ENCODE measurements at regions not wholly inside any gene's neighbourhood (a gene's known extent, or its start where the extent isn't known, plus 50 kb on each side); places are given as distances from the start of the nearest gene placed in this dataset.
"Not testable (repeated sequence)": the region's sequence is repeated elsewhere in the genome, so short reads cannot be mapped to it uniquely, and the experiment has no call there.

DNA sequence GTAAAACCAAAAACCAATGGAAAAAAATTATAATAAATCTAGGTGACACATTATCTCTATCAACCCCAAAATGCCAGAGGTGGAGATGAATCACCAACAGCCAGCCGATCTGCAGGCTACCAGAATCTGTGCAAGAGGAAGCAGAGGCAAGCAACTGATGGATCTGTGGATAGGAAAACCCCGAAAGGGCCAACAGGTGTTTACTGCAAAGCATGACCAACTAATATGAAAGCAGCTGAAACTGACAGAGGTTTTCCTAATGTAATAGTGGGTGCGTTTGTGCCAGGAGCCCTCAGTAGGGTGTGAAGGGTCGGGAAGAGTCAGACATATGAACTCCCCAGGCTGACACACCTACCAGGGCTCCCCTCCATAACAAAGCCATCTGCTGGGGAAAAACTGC is 554.6 kb downstream of the RFC3 start:
- H3K4me2 ChIP-seq, result no peak overlapping the region
- no peaks in the 10 kb centered on the region for H3K36me3 ChIP-seq (ENCODE audit: insufficient read depth)
- H3K4me1 ChIP-seq (ENCODE audit: low read depth, poor library complexity, severe bottlenecking), result no peaks in the 10 kb centered on the region
- TF ChIP-seq, protein P1, sequence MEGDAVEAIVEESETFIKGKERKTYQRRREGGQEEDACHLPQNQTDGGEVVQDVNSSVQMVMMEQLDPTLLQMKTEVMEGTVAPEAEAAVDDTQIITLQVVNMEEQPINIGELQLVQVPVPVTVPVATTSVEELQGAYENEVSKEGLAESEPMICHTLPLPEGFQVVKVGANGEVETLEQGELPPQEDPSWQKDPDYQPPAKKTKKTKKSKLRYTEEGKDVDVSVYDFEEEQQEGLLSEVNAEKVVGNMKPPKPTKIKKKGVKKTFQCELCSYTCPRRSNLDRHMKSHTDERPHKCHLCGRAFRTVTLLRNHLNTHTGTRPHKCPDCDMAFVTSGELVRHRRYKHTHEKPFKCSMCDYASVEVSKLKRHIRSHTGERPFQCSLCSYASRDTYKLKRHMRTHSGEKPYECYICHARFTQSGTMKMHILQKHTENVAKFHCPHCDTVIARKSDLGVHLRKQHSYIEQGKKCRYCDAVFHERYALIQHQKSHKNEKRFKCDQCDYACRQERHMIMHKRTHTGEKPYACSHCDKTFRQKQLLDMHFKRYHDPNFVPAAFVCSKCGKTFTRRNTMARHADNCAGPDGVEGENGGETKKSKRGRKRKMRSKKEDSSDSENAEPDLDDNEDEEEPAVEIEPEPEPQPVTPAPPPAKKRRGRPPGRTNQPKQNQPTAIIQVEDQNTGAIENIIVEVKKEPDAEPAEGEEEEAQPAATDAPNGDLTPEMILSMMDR (conservative IDR thresholded peaks at IDR 0.05; ENCODE audit: low read depth, low read length), result no peak
- H3K27me3 ChIP-seq (ENCODE audit: insufficient read depth, low read depth), result no peaks in the 10 kb centered on the region
- H3K9ac ChIP-seq, result no peak overlapping the region
- no peak overlapping the region for H3K4me3 ChIP-seq (IDR thresholded peaks at IDR 0.05; ENCODE audit: insufficient read depth, low read depth, low read length)
- H3K79me2 ChIP-seq (ENCODE audit: insufficient read depth, low read depth), result no peaks in the 10 kb centered on the region
- no peaks in the 10 kb centered on the region for H4K20me1 ChIP-seq (ENCODE audit: insufficient read depth)
- H2AFZ ChIP-seq (ENCODE audit: low read depth), result no peak overlapping the region
- no peak overlapping the region for H3K27ac ChIP-seq

DNA sequence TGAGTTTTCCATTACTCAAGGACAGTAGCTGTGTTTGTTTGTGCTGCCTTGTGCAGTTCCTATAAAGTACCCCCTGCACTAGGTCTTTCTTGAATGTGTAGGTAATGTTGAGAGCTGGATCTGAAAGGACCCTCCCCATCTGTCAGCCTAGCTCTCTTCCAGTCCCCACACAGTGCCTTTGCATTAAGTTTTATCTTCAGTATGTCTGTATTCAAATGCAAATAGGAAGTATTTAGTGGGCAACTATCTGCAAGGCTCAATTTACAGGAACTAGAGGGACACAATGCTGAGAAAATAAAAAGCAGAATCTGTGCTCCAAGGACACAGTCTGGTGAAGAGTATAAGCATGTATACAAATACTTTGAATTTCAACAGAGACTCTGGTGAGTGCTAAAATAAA is 558.5 kb downstream of the RFC3 start:
- H3K27ac ChIP-seq, result no peak overlapping the region
- no peaks in the 10 kb centered on the region for H3K36me3 ChIP-seq (ENCODE audit: insufficient read depth)
- H3K4me1 ChIP-seq (ENCODE audit: low read depth, poor library complexity, severe bottlenecking), result no peaks in the 10 kb centered on the region
- H4K20me1 ChIP-seq (ENCODE audit: insufficient read depth), result no peaks in the 10 kb centered on the region
- H3K79me2 ChIP-seq (ENCODE audit: insufficient read depth, low read depth), result no peaks in the 10 kb centered on the region
- H2AFZ ChIP-seq (ENCODE audit: low read depth), result no peak overlapping the region
- no peak overlapping the region for H3K9ac ChIP-seq
- H3K27me3 ChIP-seq (ENCODE audit: insufficient read depth, low read depth), result no peaks in the 10 kb centered on the region
- TF ChIP-seq, protein P1 (conservative IDR thresholded peaks at IDR 0.05; ENCODE audit: low read depth, low read length), result no peak
- no peak overlapping the region for H3K4me2 ChIP-seq
- H3K4me3 ChIP-seq (IDR thresholded peaks at IDR 0.05; ENCODE audit: insufficient read depth, low read depth, low read length), result no peak overlapping the region

DNA sequence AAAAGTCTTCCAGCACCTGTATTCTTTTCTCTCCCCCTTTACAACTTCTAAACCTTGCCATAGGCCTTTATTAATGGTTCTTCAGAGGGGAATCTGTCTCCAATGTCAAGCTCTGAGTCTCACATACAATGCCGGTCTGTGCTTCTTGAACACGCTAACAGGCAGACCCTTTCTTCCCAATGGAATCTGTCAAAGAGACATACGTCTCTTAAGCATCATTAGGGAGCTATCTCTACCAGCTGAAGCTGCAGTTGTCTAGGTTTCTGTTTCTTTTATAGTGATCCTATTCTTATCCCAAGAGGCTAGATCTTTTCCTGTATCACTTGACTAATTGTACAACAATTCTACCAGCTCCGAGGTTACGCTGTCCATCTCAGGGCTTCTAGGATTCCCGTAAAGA is 560.8 kb upstream of the NBEA start:
- no peaks in the 10 kb centered on the region for H3K4me1 ChIP-seq (ENCODE audit: low read depth, poor library complexity, severe bottlenecking)
- no peak overlapping the region for H3K9ac ChIP-seq
- H3K4me2 ChIP-seq, result no peak overlapping the region
- H2AFZ ChIP-seq (ENCODE audit: low read depth), result no peak overlapping the region
- H3K27me3 ChIP-seq (ENCODE audit: insufficient read depth, low read depth), result no peaks in the 10 kb centered on the region
- no peaks in the 10 kb centered on the region for H3K36me3 ChIP-seq (ENCODE audit: insufficient read depth)
- no peaks in the 10 kb centered on the region for H3K79me2 ChIP-seq (ENCODE audit: insufficient read depth, low read depth)
- no peak overlapping the region for H3K27ac ChIP-seq
- TF ChIP-seq, protein P1 (conservative IDR thresholded peaks at IDR 0.05; ENCODE audit: low read depth, low read length), result no peak
- no peaks in the 10 kb centered on the region for H4K20me1 ChIP-seq (ENCODE audit: insufficient read depth)
- no peak overlapping the region for H3K4me3 ChIP-seq (IDR thresholded peaks at IDR 0.05; ENCODE audit: insufficient read depth, low read depth, low read length)

DNA sequence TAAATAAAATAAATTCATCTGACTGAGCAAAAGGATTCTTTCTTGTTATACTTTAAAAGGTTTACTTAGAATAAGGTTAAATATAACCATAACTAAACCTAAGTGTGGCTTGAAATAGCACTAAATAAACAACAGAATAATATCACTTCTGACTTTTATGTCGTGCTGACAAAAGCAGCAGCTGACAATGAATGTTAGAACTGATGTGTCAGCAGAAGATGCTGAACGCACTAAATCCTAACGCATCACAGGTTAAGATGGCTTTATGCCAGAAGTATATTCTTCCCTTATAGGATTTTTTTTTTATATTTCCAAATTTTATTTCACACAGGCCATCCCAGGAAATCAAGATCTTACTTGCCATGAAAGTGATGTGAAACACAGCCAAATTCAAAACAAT is 558.3 kb upstream of the NBEA start:
- TF ChIP-seq, protein P1 (conservative IDR thresholded peaks at IDR 0.05; ENCODE audit: low read depth, low read length), result no peak
- H3K27ac ChIP-seq, result no peak overlapping the region
- no peaks in the 10 kb centered on the region for H4K20me1 ChIP-seq (ENCODE audit: insufficient read depth)
- H3K79me2 ChIP-seq (ENCODE audit: insufficient read depth, low read depth), result no peaks in the 10 kb centered on the region
- H3K4me3 ChIP-seq (IDR thresholded peaks at IDR 0.05; ENCODE audit: insufficient read depth, low read depth, low read length), result no peak overlapping the region
- no peaks in the 10 kb centered on the region for H3K4me1 ChIP-seq (ENCODE audit: low read depth, poor library complexity, severe bottlenecking)
- no peak overlapping the region for H2AFZ ChIP-seq (ENCODE audit: low read depth)
- no peak overlapping the region for H3K4me2 ChIP-seq
- no peak overlapping the region for H3K9ac ChIP-seq
- H3K36me3 ChIP-seq (ENCODE audit: insufficient read depth), result no peaks in the 10 kb centered on the region
- no peaks in the 10 kb centered on the region for H3K27me3 ChIP-seq (ENCODE audit: insufficient read depth, low read depth)

DNA sequence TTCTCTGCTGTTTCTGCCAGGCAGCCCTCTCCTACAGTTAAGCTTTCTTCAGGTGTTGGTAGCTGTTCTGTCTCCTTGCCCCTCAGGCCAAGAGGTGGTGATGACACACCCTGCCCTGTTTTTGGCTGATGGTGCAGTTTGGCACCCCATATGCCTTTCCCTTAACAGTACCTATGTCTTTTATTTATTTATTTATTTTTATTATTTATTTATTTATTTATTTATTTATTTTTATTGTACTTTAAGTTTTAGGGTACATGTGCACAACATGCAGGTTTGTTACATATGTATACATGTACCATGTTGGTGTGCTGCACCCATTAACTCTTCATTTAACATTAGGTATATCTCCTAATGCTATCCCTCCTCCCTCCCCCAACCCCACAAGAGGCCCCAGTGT is 555.8 kb upstream of the NBEA start:
- H3K27ac ChIP-seq; H3K4me1 ChIP-seq (ENCODE audit: low read depth, poor library complexity, severe bottlenecking); H3K27me3 ChIP-seq (ENCODE audit: insufficient read depth, low read depth); H2AFZ ChIP-seq (ENCODE audit: low read depth); H3K9ac ChIP-seq; H4K20me1 ChIP-seq (ENCODE audit: insufficient read depth); H3K36me3 ChIP-seq (ENCODE audit: insufficient read depth); H3K4me2 ChIP-seq; H3K4me3 ChIP-seq (IDR thresholded peaks at IDR 0.05; ENCODE audit: insufficient read depth, low read depth, low read length); H3K79me2 ChIP-seq (ENCODE audit: insufficient read depth, low read depth): not testable (repeated sequence)

Measured in KMS-11 (cell line).